ENCODE measurements at regions not wholly inside any gene's neighbourhood (a gene's known extent, or its start where the extent isn't known, plus 50 kb on each side); places are given as distances from the start of the nearest gene placed in this dataset.

GRCh38 chr3:72698154-72698917 is 149.9 kb downstream of the SHQ1 start:
- no peak for DNase-seq

- no peak for DNase-seq
These were observed 150.5 kb downstream of the SHQ1 start for GRCh38 chr3:72697717-72698116.

- no peak for DNase-seq
These were observed 151.4 kb downstream of the SHQ1 start for GRCh38 chr3:72696815-72697214.

GRCh38 chr3:72694398-72694797 is 153.8 kb downstream of the SHQ1 start:
- no peak for DNase-seq

- no peak for DNase-seq
These were observed 155.3 kb downstream of the SHQ1 start for GRCh38 chr3:72692990-72693389.

- DNase-seq: no peak
These were observed 157.6 kb downstream of the SHQ1 start for GRCh38 chr3:72690629-72691028.

- no peak for DNase-seq
These were observed 165.3 kb downstream of the SHQ1 start for GRCh38 chr3:72682936-72683452.

- no peak for DNase-seq
These were observed 166.6 kb downstream of the SHQ1 start for GRCh38 chr3:72681598-72681997.

GRCh38 chr3:72680766-72681165 is 167.5 kb downstream of the SHQ1 start:
- no peak for DNase-seq

- DNase-seq: peak; percentile 4
These were observed 168.6 kb downstream of the SHQ1 start for GRCh38 chr3:72679540-72680198.

GRCh38 chr3:72678867-72679266 is 169.4 kb downstream of the SHQ1 start:
- DNase-seq: peak; percentile 15

- DNase-seq: no peak
These were observed 169.9 kb downstream of the SHQ1 start for GRCh38 chr3:72678380-72678779.

GRCh38 chr3:72675243-72675642 is 173.0 kb downstream of the SHQ1 start:
- DNase-seq: no peak

- no peak for DNase-seq
These were observed 175.1 kb downstream of the SHQ1 start for GRCh38 chr3:72673011-72673771.

GRCh38 chr3:72669224-72669623 is 179.0 kb downstream of the SHQ1 start:
- no peak for DNase-seq

GRCh38 chr3:72666447-72666755 is 181.8 kb downstream of the SHQ1 start:
- no peak for DNase-seq

- DNase-seq: peak; percentile 43
These were observed 182.4 kb downstream of the SHQ1 start for GRCh38 chr3:72665701-72666446.

- no peak for DNase-seq
These were observed 183.1 kb downstream of the SHQ1 start for GRCh38 chr3:72665103-72665502.

- DNase-seq: no peak
These were observed 183.9 kb downstream of the SHQ1 start for GRCh38 chr3:72664184-72664975.

GRCh38 chr3:72663429-72663828 is 184.8 kb downstream of the SHQ1 start:
- DNase-seq: no peak

GRCh38 chr3:72661115-72661457 is 187.2 kb downstream of the SHQ1 start:
- no peak for DNase-seq
